SK-N-SH (cell line): ENCODE measurements at regions not wholly inside any gene's neighbourhood (a gene's known extent, or its start where the extent isn't known, plus 50 kb on each side); places are given as distances from the start of the nearest gene placed in this dataset.

Source experiments
- EP300 ChIP-seq, 2 experiments: IDR thresholded peaks; 2 replicates each; pipeline versions ENCODE4 v1.4.0 to v1.6.1; 2012; ENCODE audit warnings: borderline replicate concordance in 1 of 2, low read depth in 1 of 2, low read length in 1 of 2
- EZH2phosphoT487 ChIP-seq: fragments of 200-600 bp; sonication (generic); IDR thresholded peaks from 2 replicates; pipeline ENCODE4 v1.6.1; 2017; ENCODE audit warnings: low read depth, mixed run types, mild to moderate bottlenecking, antibody characterized with exemption, moderate library complexity, borderline replicate concordance
- GABPA ChIP-seq: IDR thresholded peaks from 2 replicates; pipeline ENCODE4 v1.4.0; 2012; ENCODE audit warnings: low read depth, mild to moderate bottlenecking
- RAD21 ChIP-seq: IDR thresholded peaks from 2 replicates; pipeline ENCODE4 v1.6.1; 2012; ENCODE audit warnings: mild to moderate bottlenecking, low read length
- SIN3A ChIP-seq: IDR thresholded peaks from 2 replicates; pipeline ENCODE4 v1.6.1; 2012; ENCODE audit warnings: low read depth, mild to moderate bottlenecking, low read length, moderate library complexity, borderline replicate concordance
- SMC3 ChIP-seq: IDR thresholded peaks from 2 replicates; pipeline ENCODE4 v1.6.1; 2012; ENCODE audit warnings: low read depth, low read length, improper control_type of control experiment
- USF1 ChIP-seq: IDR thresholded peaks from 2 replicates; pipeline ENCODE4 v1.4.0; 2012; ENCODE audit warnings: low read depth, borderline replicate concordance
- TF ChIP-seq, protein P1 (sequence below): fragments of 200-600 bp; sonication (generic); IDR thresholded peaks from 2 replicates; pipeline ENCODE4 v1.6.1; 2017; ENCODE audit warnings: antibody characterized with exemption, mild to moderate bottlenecking, moderate library complexity
- TF ChIP-seq, protein P2 (sequence below): fragments of 150-350 bp; IDR thresholded peaks from 2 replicates; pipeline ENCODE4 v1.6.1; 2017; ENCODE audit warnings: antibody characterized with exemption, low read length, low read depth, borderline replicate concordance

DNA sequence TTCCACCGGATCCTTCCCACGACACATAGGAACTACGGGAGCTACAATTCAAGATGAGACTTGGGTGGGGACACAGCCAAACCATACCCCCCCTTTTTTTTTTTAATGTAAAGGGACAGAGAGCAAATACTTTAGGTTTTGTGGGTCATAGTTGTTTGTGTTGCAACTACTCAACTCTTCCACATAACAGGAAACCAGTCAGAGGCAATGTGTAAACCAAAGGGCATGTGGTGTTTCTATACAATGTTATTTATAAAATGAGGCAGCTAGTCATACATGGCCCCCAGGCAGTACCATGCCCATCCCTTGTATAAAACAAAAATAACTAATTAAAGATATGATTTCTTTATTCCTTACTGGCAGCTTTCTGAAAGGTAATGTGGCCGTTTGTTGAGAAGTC lies 845.4 kb upstream of the ADAMTS5 start:
- TF ChIP-seq, protein P1, sequence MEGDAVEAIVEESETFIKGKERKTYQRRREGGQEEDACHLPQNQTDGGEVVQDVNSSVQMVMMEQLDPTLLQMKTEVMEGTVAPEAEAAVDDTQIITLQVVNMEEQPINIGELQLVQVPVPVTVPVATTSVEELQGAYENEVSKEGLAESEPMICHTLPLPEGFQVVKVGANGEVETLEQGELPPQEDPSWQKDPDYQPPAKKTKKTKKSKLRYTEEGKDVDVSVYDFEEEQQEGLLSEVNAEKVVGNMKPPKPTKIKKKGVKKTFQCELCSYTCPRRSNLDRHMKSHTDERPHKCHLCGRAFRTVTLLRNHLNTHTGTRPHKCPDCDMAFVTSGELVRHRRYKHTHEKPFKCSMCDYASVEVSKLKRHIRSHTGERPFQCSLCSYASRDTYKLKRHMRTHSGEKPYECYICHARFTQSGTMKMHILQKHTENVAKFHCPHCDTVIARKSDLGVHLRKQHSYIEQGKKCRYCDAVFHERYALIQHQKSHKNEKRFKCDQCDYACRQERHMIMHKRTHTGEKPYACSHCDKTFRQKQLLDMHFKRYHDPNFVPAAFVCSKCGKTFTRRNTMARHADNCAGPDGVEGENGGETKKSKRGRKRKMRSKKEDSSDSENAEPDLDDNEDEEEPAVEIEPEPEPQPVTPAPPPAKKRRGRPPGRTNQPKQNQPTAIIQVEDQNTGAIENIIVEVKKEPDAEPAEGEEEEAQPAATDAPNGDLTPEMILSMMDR, result no peak
- TF ChIP-seq EZH2phosphoT487, result no peak
- no peak for TF ChIP-seq EP300 (IDR thresholded peaks at IDR 0.05; ENCODE audit: borderline replicate concordance in 1 of 2, low read depth in 1 of 2, low read length in 1 of 2)
- TF ChIP-seq, protein P2, sequence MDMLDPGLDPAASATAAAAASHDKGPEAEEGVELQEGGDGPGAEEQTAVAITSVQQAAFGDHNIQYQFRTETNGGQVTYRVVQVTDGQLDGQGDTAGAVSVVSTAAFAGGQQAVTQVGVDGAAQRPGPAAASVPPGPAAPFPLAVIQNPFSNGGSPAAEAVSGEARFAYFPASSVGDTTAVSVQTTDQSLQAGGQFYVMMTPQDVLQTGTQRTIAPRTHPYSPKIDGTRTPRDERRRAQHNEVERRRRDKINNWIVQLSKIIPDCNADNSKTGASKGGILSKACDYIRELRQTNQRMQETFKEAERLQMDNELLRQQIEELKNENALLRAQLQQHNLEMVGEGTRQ, result no peak
- no peak for TF ChIP-seq USF1
- TF ChIP-seq RAD21, result no peak
- no peak for TF ChIP-seq GABPA
- TF ChIP-seq SIN3A, result no peak
- TF ChIP-seq SMC3, result no peak
